Glutamatergic neuron (in vitro differentiated cells): ENCODE measurements at regions not wholly inside any gene's neighbourhood (a gene's known extent, or its start where the extent isn't known, plus 50 kb on each side); places are given as distances from the start of the nearest gene placed in this dataset.
"Not testable (repeated sequence)": the region's sequence is repeated elsewhere in the genome, so short reads cannot be mapped to it uniquely, and the experiment has no call there.

Experiments
- DNase-seq: peaks from one replicate; pipeline ENCODE4 v3.0.0; 2022
- H3K27ac Mint-ChIP-seq: one replicate; pipeline ENCODE4 v1.8.0; 2020; ENCODE audit warnings: mild to moderate bottlenecking, mixed read lengths, inconsistent platforms; ENCODE audit not compliant: unreplicated experiment
- H3K27me3 Mint-ChIP-seq: one replicate; pipeline ENCODE4 v1.8.0; 2020; ENCODE audit warnings: mild to moderate bottlenecking, moderate library complexity, mixed read lengths, inconsistent platforms; ENCODE audit not compliant: unreplicated experiment
- H3K36me3 Mint-ChIP-seq: one replicate; pipeline ENCODE4 v1.8.0; 2020; ENCODE audit warnings: mild to moderate bottlenecking, mixed read lengths, inconsistent platforms; ENCODE audit not compliant: unreplicated experiment
- H3K4me1 Mint-ChIP-seq: one replicate; pipeline ENCODE4 v1.8.0; 2020; ENCODE audit warnings: mild to moderate bottlenecking, low read depth, mixed read lengths, inconsistent platforms; ENCODE audit not compliant: unreplicated experiment
- H3K4me3 Mint-ChIP-seq: one replicate; pipeline ENCODE4 v1.8.0; 2020; ENCODE audit warnings: mild to moderate bottlenecking, mixed read lengths, inconsistent platforms; ENCODE audit not compliant: unreplicated experiment
- H3K9me3 Mint-ChIP-seq: one replicate; pipeline ENCODE4 v1.8.0; 2020; ENCODE audit warnings: mild to moderate bottlenecking, moderate library complexity, mixed read lengths, inconsistent platforms; ENCODE audit not compliant: unreplicated experiment
- CTCF ChIP-seq: fragments of 200-600 bp; sonication (generic); IDR thresholded peaks from one replicate; pipeline ENCODE4 v1.5.0; 2021; ENCODE audit not compliant: partially characterized antibody, unreplicated experiment

- no peak overlapping the region for H3K27ac Mint-ChIP-seq
- no peaks in the 10 kb centered on the region for H3K36me3 Mint-ChIP-seq
- H3K4me3 Mint-ChIP-seq, result no peak overlapping the region
- TF ChIP-seq CTCF, result no peak
- DNase-seq, result no peak
- H3K9me3 Mint-ChIP-seq, result no peaks in the 10 kb centered on the region
- no peaks in the 10 kb centered on the region for H3K4me1 Mint-ChIP-seq
- peaks cover 5% of the 10 kb centered on the region for H3K27me3 Mint-ChIP-seq
These were observed 399.3 kb downstream of the TBC1D32 start for GRCh38 chr6:120935016-120935415.

GRCh38 chr6:120931520-120932180 is 402.6 kb downstream of the TBC1D32 start:
- not testable (repeated sequence) for H3K27me3 Mint-ChIP-seq, DNase-seq, H3K9me3 Mint-ChIP-seq, H3K4me1 Mint-ChIP-seq, H3K36me3 Mint-ChIP-seq, H3K27ac Mint-ChIP-seq, H3K4me3 Mint-ChIP-seq

- H3K4me3 Mint-ChIP-seq, H3K36me3 Mint-ChIP-seq, H3K27me3 Mint-ChIP-seq, H3K9me3 Mint-ChIP-seq, H3K27ac Mint-ChIP-seq, H3K4me1 Mint-ChIP-seq, DNase-seq: not testable (repeated sequence)
These were observed 403.8 kb downstream of the TBC1D32 start for GRCh38 chr6:120930500-120930899.

GRCh38 chr6:120924214-120924613 is 410.1 kb downstream of the TBC1D32 start:
- no peak overlapping the region for H3K27ac Mint-ChIP-seq
- H3K27me3 Mint-ChIP-seq, result no peaks in the 10 kb centered on the region

GRCh38 chr6:120918137-120918536 is 416.1 kb downstream of the TBC1D32 start:
- Mint-ChIP-seq H3K36me3 (no peaks in the 10 kb centered on the region), H3K4me1 (no peaks in the 10 kb centered on the region), H3K27me3 (no peaks in the 10 kb centered on the region), H3K4me3 (no peak overlapping the region), H3K9me3 (no peaks in the 10 kb centered on the region), H3K27ac (no peak overlapping the region)
- no peak for TF ChIP-seq CTCF
- DNase-seq, result no peak

More at GRCh38 chr6:120924214-120924613, 410.1 kb downstream of the TBC1D32 start:
- H3K4me3 Mint-ChIP-seq, result no peak overlapping the region
- no peaks in the 10 kb centered on the region for H3K9me3 Mint-ChIP-seq
- DNase-seq, result no peak
- no peaks in the 10 kb centered on the region for H3K4me1 Mint-ChIP-seq
- no peaks in the 10 kb centered on the region for H3K36me3 Mint-ChIP-seq
- TF ChIP-seq CTCF, result no peak

GRCh38 chr6:120916844-120917243 is 417.4 kb downstream of the TBC1D32 start:
- DNase-seq, result no peak
- no peak for TF ChIP-seq CTCF
- Mint-ChIP-seq H3K27me3 (no peaks in the 10 kb centered on the region), H3K36me3 (no peaks in the 10 kb centered on the region), H3K4me3 (no peak overlapping the region), H3K9me3 (no peaks in the 10 kb centered on the region), H3K27ac (no peak overlapping the region), H3K4me1 (no peaks in the 10 kb centered on the region)
